ENCODE measurements at regions not wholly inside any gene's neighbourhood (a gene's known extent, or its start where the extent isn't known, plus 50 kb on each side); places are given as distances from the start of the nearest gene placed in this dataset.

GRCh38 chr10:132994185-132994796 is 51.9 kb upstream of the CFAP46 start:
- Histone ChIP-seq H3K9me1 (replicated peaks; ENCODE audit: control insufficient read depth, extremely low read depth, insufficient read depth, low read length) (no peaks in the 10 kb centered on the region), H3K9me3 (replicated peaks; ENCODE audit: control insufficient read depth, insufficient read depth, low read length) (no peaks in the 10 kb centered on the region), H3K4me3 (replicated peaks in 1 of 3; ENCODE audit: insufficient read depth in 1 of 3, low read depth in 1 of 3, low read length in 3 of 3) (no peak overlapping the region), H3K36me3 (ENCODE audit: control insufficient read depth in 2 of 2, extremely low read depth in 1 of 2, insufficient read depth in 2 of 2, low read length in 2 of 2) (no peaks in the 10 kb centered on the region), H3K9ac (replicated peaks; ENCODE audit: extremely low read depth, insufficient read depth, low read length) (no peak overlapping the region), H3K27ac (ENCODE audit: insufficient read depth, low read depth, low read length) (no peak overlapping the region), H2AFZ (ENCODE audit: low read depth, low read length) (no peak overlapping the region), H3K4me2 (ENCODE audit: insufficient read depth, low read length) (no peak overlapping the region), H3K27me3 (ENCODE audit: control insufficient read depth in 2 of 2, insufficient read depth in 2 of 2, low read length in 2 of 2) (no peaks in the 10 kb centered on the region), H4K20me1 (replicated peaks; ENCODE audit: control insufficient read depth, extremely low read depth, insufficient read depth, low read length) (no peaks in the 10 kb centered on the region), H3K79me2 (ENCODE audit: control insufficient read depth, insufficient read depth, low read length) (no peaks in the 10 kb centered on the region), H3K4me1 (ENCODE audit: control insufficient read depth, extremely low read depth, insufficient read depth, low read length) (no peaks in the 10 kb centered on the region)
- CTCF ChIA-PET, result no interaction called here
- no TSS peak for BruUV-seq (replicated peaks)
- DNase-seq (ENCODE audit: low read depth, low spot score) (no peak), FAIRE-seq (no peak)
- POLR2A ChIA-PET, result no interaction called here
- dilution Hi-C loops (cut with MboI; ENCODE audit: extremely low pct_ligation_motif_present, low sequenced_read_pairs), result no loop called here
- intact Hi-C loops (cut with micrococcal nuclease), result no loop called here
- TF ChIP-seq POLR2AphosphoS5 (IDR thresholded peaks at IDR 0.05; ENCODE audit: insufficient read depth, low read depth, low read length) (no peak), EZH2 (IDR thresholded peaks at IDR 0.05; ENCODE audit: borderline replicate concordance, low read depth, low read length, severe bottlenecking) (no peak), CTCF (IDR thresholded peaks at IDR 0.05; ENCODE audit: extremely low read depth in 1 of 2, insufficient read depth in 1 of 2, low read depth in 1 of 2, low read length in 2 of 2) (no peak), POLR2A (IDR thresholded peaks at IDR 0.05; ENCODE audit: low read depth, low read length) (no peak), FOS (IDR thresholded peaks at IDR 0.05; ENCODE audit: borderline replicate concordance, insufficient read depth, low read length) (no peak), GATA2 (IDR thresholded peaks at IDR 0.05; ENCODE audit: insufficient read depth, insufficient read length, low read depth, low read length) (no peak), JUN (IDR thresholded peaks at IDR 0.05; ENCODE audit: borderline replicate concordance, insufficient read depth, insufficient read length, low read depth) (no peak), MYC (IDR thresholded peaks at IDR 0.05; ENCODE audit: low read depth, low read length) (no peak), MAX (IDR thresholded peaks at IDR 0.05; ENCODE audit: insufficient read depth, insufficient read length) (no peak)

Measured in endothelial cell of umbilical vein (primary cell).